ENCODE measurements at regions not wholly inside any gene's neighbourhood (a gene's known extent, or its start where the extent isn't known, plus 50 kb on each side); places are given as distances from the start of the nearest gene placed in this dataset.

DNA sequence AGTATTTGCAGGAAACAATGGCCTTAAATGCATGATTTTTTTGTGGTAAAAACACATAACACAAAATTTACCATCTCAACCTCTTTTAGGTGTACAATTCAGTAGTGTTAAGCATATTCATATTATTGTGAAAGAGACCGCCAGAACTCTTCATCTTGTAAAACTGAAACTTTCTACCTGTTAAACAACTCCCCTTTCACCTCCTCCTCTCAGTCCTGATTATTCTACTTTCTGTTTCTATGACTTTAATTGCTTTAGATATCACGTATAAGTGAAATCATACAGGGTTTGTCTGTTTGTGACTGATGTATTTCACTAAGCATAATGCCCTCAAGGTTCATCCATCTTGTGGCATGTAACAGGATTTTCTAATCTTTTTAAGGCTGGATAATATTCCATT lies 353.4 kb downstream of the ADAMTS20 start:
- TF ChIP-seq, protein P1, sequence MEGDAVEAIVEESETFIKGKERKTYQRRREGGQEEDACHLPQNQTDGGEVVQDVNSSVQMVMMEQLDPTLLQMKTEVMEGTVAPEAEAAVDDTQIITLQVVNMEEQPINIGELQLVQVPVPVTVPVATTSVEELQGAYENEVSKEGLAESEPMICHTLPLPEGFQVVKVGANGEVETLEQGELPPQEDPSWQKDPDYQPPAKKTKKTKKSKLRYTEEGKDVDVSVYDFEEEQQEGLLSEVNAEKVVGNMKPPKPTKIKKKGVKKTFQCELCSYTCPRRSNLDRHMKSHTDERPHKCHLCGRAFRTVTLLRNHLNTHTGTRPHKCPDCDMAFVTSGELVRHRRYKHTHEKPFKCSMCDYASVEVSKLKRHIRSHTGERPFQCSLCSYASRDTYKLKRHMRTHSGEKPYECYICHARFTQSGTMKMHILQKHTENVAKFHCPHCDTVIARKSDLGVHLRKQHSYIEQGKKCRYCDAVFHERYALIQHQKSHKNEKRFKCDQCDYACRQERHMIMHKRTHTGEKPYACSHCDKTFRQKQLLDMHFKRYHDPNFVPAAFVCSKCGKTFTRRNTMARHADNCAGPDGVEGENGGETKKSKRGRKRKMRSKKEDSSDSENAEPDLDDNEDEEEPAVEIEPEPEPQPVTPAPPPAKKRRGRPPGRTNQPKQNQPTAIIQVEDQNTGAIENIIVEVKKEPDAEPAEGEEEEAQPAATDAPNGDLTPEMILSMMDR (IDR thresholded peaks at IDR 0.05; ENCODE audit: insufficient read depth, low read length): no peak
- TF ChIP-seq, protein P2, sequence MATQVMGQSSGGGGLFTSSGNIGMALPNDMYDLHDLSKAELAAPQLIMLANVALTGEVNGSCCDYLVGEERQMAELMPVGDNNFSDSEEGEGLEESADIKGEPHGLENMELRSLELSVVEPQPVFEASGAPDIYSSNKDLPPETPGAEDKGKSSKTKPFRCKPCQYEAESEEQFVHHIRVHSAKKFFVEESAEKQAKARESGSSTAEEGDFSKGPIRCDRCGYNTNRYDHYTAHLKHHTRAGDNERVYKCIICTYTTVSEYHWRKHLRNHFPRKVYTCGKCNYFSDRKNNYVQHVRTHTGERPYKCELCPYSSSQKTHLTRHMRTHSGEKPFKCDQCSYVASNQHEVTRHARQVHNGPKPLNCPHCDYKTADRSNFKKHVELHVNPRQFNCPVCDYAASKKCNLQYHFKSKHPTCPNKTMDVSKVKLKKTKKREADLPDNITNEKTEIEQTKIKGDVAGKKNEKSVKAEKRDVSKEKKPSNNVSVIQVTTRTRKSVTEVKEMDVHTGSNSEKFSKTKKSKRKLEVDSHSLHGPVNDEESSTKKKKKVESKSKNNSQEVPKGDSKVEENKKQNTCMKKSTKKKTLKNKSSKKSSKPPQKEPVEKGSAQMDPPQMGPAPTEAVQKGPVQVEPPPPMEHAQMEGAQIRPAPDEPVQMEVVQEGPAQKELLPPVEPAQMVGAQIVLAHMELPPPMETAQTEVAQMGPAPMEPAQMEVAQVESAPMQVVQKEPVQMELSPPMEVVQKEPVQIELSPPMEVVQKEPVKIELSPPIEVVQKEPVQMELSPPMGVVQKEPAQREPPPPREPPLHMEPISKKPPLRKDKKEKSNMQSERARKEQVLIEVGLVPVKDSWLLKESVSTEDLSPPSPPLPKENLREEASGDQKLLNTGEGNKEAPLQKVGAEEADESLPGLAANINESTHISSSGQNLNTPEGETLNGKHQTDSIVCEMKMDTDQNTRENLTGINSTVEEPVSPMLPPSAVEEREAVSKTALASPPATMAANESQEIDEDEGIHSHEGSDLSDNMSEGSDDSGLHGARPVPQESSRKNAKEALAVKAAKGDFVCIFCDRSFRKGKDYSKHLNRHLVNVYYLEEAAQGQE (IDR thresholded peaks at IDR 0.05; ENCODE audit: insufficient replicate concordance, low read depth): no peak
- TF ChIP-seq GABPA (IDR thresholded peaks at IDR 0.05; ENCODE audit: low read depth) (no peak), POLR2AphosphoS5 (IDR thresholded peaks at IDR 0.05; ENCODE audit: low read depth) (no peak)

Measured in HL-60 (cell line).